ENCODE measurements at regions not wholly inside any gene's neighbourhood (a gene's known extent, or its start where the extent isn't known, plus 50 kb on each side); places are given as distances from the start of the nearest gene placed in this dataset.
A peak's percentile ranks its signal among the peaks of the same experiment; 100 is the strongest.

- Histone ChIP-seq H2AFZ (ENCODE audit: low read length) (no peak overlapping the region), H3K27ac (ENCODE audit: extremely low read length, insufficient read depth, low read length) (no peak overlapping the region), H3K27me3 (ENCODE audit: control insufficient read depth in 1 of 2, insufficient read depth in 2 of 2, low read length in 2 of 2) (no peaks in the 10 kb centered on the region), H3K4me1 (ENCODE audit: insufficient read depth, low read length) (peaks cover 8% of the 10 kb centered on the region; the same call in 1 of the 2 replicates), H3K4me2 (ENCODE audit: low read depth, low read length) (no peak overlapping the region), H3K79me2 (ENCODE audit: insufficient read depth, low read length) (peaks cover 3% of the 10 kb centered on the region), H3K9ac (ENCODE audit: insufficient read depth, low read depth, low read length) (no peak overlapping the region), H3K4me3 (replicated peaks in 1 of 3; ENCODE audit: insufficient read depth in 1 of 3, low read depth in 2 of 3, low read length in 3 of 3) (no peak overlapping the region), H3K36me3 (replicated peaks in 1 of 2; ENCODE audit: control insufficient read depth in 1 of 2, insufficient read depth in 2 of 2, low read length in 2 of 2) (0 out of 5 replicates have a peak, but pooled peaks cover 0 to 8% of the 10 kb centered on the region in 2 experiments), H4K20me1 (ENCODE audit: insufficient read depth, low read length) (no peaks in the 10 kb centered on the region), H3K9me3 (ENCODE audit: low read length) (no peaks in the 10 kb centered on the region)
- TF ChIP-seq ZHX2 (IDR thresholded peaks at IDR 0.05; ENCODE audit: low read depth) (no peak), ZHX2 (CRISPR knock-in tag; IDR thresholded peaks at IDR 0.05; ENCODE audit: borderline replicate concordance) (no peak), MAFK (conservative IDR thresholded peaks at IDR 0.05 in 1 of 2, IDR thresholded peaks at IDR 0.05 in 1 of 2; ENCODE audit: low read length in 2 of 2) (peak in 1 of 2 experiments; percentile 64; a peak in 2 of 4 replicates), REST (IDR thresholded peaks at IDR 0.05; ENCODE audit: borderline replicate concordance in 1 of 2, low read depth in 1 of 2, low read length in 2 of 2) (peak in 1 of 2 experiments; percentile 45; a peak in 1 of 4 replicates)
- POLR2A ChIA-PET, result no interaction called here
- FAIRE-seq (no peak), DNase-seq (ENCODE audit: low spot score) (no peak), ATAC-seq (no peak)
- BruUV-seq (replicated peaks), result no TSS peak
- in situ Hi-C loops (cut with HindIII; ENCODE audit: extremely low pct_ligation_motif_present, low pct_unique_long_range_greater_than_20kb), result no loop called here
- 96% methylated on average over 10 of the region's 10 CpGs for WGBS (ENCODE audit: low lambda C conversion rate)
- CTCF ChIA-PET (ENCODE audit: low intra/inter-chr PET ratio, low total read pairs), result no interaction called here
- intact Hi-C loops (cut with micrococcal nuclease; ENCODE audit: unreplicated experiment), result no loop called here
These were observed 52.8 kb upstream of the SVIL start for GRCh38 chr10:29687421-29688164.
